ENCODE measurements at regions not wholly inside any gene's neighbourhood (a gene's known extent, or its start where the extent isn't known, plus 50 kb on each side); places are given as distances from the start of the nearest gene placed in this dataset.

- no peak for DNase-seq (ENCODE audit: low read depth)
Measured at GRCh38 chr3:28903171-28903601, 377.7 kb upstream of the RBMS3 start.

GRCh38 chr3:28905798-28906197 is 375.1 kb upstream of the RBMS3 start:
- no peak for DNase-seq (ENCODE audit: low read depth)

GRCh38 chr3:28906561-28907310 is 374.1 kb upstream of the RBMS3 start:
- DNase-seq (ENCODE audit: low read depth): no peak

- no peak for DNase-seq (ENCODE audit: low read depth)
Measured at GRCh38 chr3:28907616-28908015, 373.3 kb upstream of the RBMS3 start.

GRCh38 chr3:28912120-28912885 is 368.6 kb upstream of the RBMS3 start:
- no peak for DNase-seq (ENCODE audit: low read depth)

GRCh38 chr3:28915741-28916500 is 364.9 kb upstream of the RBMS3 start:
- no peak for DNase-seq (ENCODE audit: low read depth)

- DNase-seq (ENCODE audit: low read depth): peak; percentile 42
Measured at GRCh38 chr3:28916713-28917499, 364.0 kb upstream of the RBMS3 start.

GRCh38 chr3:28917895-28918475 is 362.9 kb upstream of the RBMS3 start:
- DNase-seq (ENCODE audit: low read depth): no peak

- DNase-seq (ENCODE audit: low read depth): no peak
Measured at GRCh38 chr3:28922376-28922775, 358.5 kb upstream of the RBMS3 start.

GRCh38 chr3:28923994-28924393 is 356.9 kb upstream of the RBMS3 start:
- no peak for DNase-seq (ENCODE audit: low read depth)

- DNase-seq (ENCODE audit: low read depth): no peak
Measured at GRCh38 chr3:28924744-28925360, 356.0 kb upstream of the RBMS3 start.

GRCh38 chr3:28933337-28933736 is 347.5 kb upstream of the RBMS3 start:
- no peak for DNase-seq (ENCODE audit: low read depth)

- no peak for DNase-seq (ENCODE audit: low read depth)
Measured at GRCh38 chr3:28934126-28934813, 346.6 kb upstream of the RBMS3 start.

GRCh38 chr3:28935146-28935545 is 345.7 kb upstream of the RBMS3 start:
- no peak for DNase-seq (ENCODE audit: low read depth)

GRCh38 chr3:28936154-28936553 is 344.7 kb upstream of the RBMS3 start:
- DNase-seq (ENCODE audit: low read depth): no peak

GRCh38 chr3:28940530-28940929 is 340.3 kb upstream of the RBMS3 start:
- peak; percentile 56 for DNase-seq (ENCODE audit: low read depth)

GRCh38 chr3:28940994-28941393 is 339.9 kb upstream of the RBMS3 start:
- no peak for DNase-seq (ENCODE audit: low read depth)

- DNase-seq (ENCODE audit: low read depth): no peak
Measured at GRCh38 chr3:28947061-28947460, 333.8 kb upstream of the RBMS3 start.

- no peak for DNase-seq (ENCODE audit: low read depth)
Measured at GRCh38 chr3:28947751-28948150, 333.1 kb upstream of the RBMS3 start.

- no peak for DNase-seq (ENCODE audit: low read depth)
Measured at GRCh38 chr3:28948685-28949084, 332.2 kb upstream of the RBMS3 start.
